Neural cell (in vitro differentiated cells): ENCODE measurements at regions not wholly inside any gene's neighbourhood (a gene's known extent, or its start where the extent isn't known, plus 50 kb on each side); places are given as distances from the start of the nearest gene placed in this dataset.

Experiments used
- H2AFZ ChIP-seq: fragments of 200-600, 300-800 bp; sonication (generic), shearing (Covaris generic); 2 replicates; pipeline ENCODE4 v1.6.0; 2014; ENCODE audit warnings: low read depth, mild to moderate bottlenecking, antibody characterized with exemption, low read length, moderate library complexity
- H3F3A ChIP-seq: fragments of 200-600 bp; shearing (Covaris generic); 2 replicates; pipeline ENCODE4 v1.6.1; 2016; ENCODE audit warnings: mild to moderate bottlenecking, moderate library complexity, mixed read lengths, antibody characterized with exemption, low read length; ENCODE audit not compliant: insufficient read depth, poor library complexity, severe bottlenecking
- H3K27ac ChIP-seq: fragments of 200-600, 300-800 bp; sonication (generic), shearing (Covaris generic); 2 replicates; pipeline ENCODE4 v1.5.1; 2014; ENCODE audit warnings: mild to moderate bottlenecking, low read length, moderate library complexity
- H3K27me3 ChIP-seq: fragments of 300-800, 200-600 bp; sonication (generic), shearing (Covaris generic); 2 replicates; pipeline ENCODE4 v1.6.0; 2014; ENCODE audit warnings: mild to moderate bottlenecking, low read depth, low read length, moderate library complexity; ENCODE audit not compliant: insufficient read depth
- H3K36me3 ChIP-seq: fragments of 300-800, 200-600 bp; sonication (generic), shearing (Covaris generic); 2 replicates; pipeline ENCODE4 v1.5.1; 2014; ENCODE audit warnings: mild to moderate bottlenecking, antibody characterized with exemption, low read length, moderate library complexity; ENCODE audit not compliant: insufficient read depth
- H3K4me2 ChIP-seq: fragments of 300-800, 200-600 bp; sonication (generic), shearing (Covaris generic); 2 replicates; pipeline ENCODE4 v1.6.0; 2014; ENCODE audit warnings: mild to moderate bottlenecking, low read length
- H3K4me3 ChIP-seq: fragments of 300-800, 200-600 bp; sonication (generic), shearing (Covaris generic); 2 replicates; pipeline ENCODE4 v1.5.1; 2014; ENCODE audit warnings: mild to moderate bottlenecking, low read length, moderate library complexity
- H3K79me2 ChIP-seq: fragments of 200-600 bp; shearing (Covaris generic); replicated peaks from 2 replicates; pipeline ENCODE4 v1.6.0; 2014; ENCODE audit warnings: mild to moderate bottlenecking, low read length, moderate library complexity; ENCODE audit not compliant: insufficient read depth
- H3K9ac ChIP-seq: fragments of 300-800, 200-600 bp; sonication (generic), shearing (Covaris generic); 2 replicates; pipeline ENCODE4 v1.6.1; 2016; ENCODE audit warnings: mild to moderate bottlenecking, low read length, mixed read lengths
- H3K9me2 ChIP-seq: fragments of 200-600 bp; shearing (Covaris generic); 2 replicates; pipeline ENCODE4 v1.6.1; 2016; ENCODE audit warnings: mild to moderate bottlenecking, low read length, mixed read lengths; ENCODE audit not compliant: insufficient read depth
- H3K9me3 ChIP-seq: fragments of 200-600, 300-800 bp; sonication (generic), shearing (Covaris generic); 2 replicates; pipeline ENCODE4 v1.6.1; 2016; ENCODE audit warnings: mild to moderate bottlenecking, mixed run types, low read length, moderate library complexity, mixed read lengths
- H4K20me1 ChIP-seq: fragments of 200-600 bp; shearing (Covaris generic); 2 replicates; pipeline ENCODE4 v1.6.1; 2016; ENCODE audit warnings: mild to moderate bottlenecking, mixed run types; ENCODE audit not compliant: insufficient read depth
- EP300 ChIP-seq: fragments of 450-650 bp; conservative IDR thresholded peaks from 2 replicates; pipeline ENCODE4 v1.6.1; 2014; ENCODE audit warnings: antibody characterized with exemption, mild to moderate bottlenecking, moderate library complexity; ENCODE audit not compliant: poor library complexity, severe bottlenecking
- EZH2 ChIP-seq: fragments of 200-600, 300-800 bp; shearing (Covaris generic), sonication (generic); IDR thresholded peaks from 2 replicates; pipeline ENCODE4 v1.6.1; 2014; ENCODE audit warnings: antibody characterized with exemption, low read length, borderline replicate concordance, mild to moderate bottlenecking; ENCODE audit not compliant: insufficient read depth, poor library complexity, severe bottlenecking
- MXI1 ChIP-seq: fragments of 450-650 bp; conservative IDR thresholded peaks from 2 replicates; pipeline ENCODE4 v1.6.1; 2014; ENCODE audit warnings: antibody characterized with exemption, mild to moderate bottlenecking; ENCODE audit not compliant: poor library complexity, severe bottlenecking
- POLR2AphosphoS5 ChIP-seq: IDR thresholded peaks from 2 replicates; pipeline ENCODE4 v1.6.1; 2012
- RAD21 ChIP-seq: fragments of 450-650 bp; conservative IDR thresholded peaks from 2 replicates; pipeline ENCODE4 v1.6.1; 2014; ENCODE audit warnings: antibody characterized with exemption, mild to moderate bottlenecking, moderate library complexity
- SMC3 ChIP-seq: fragments of 450-650 bp; conservative IDR thresholded peaks from 2 replicates; pipeline ENCODE4 v1.6.1; 2014; ENCODE audit warnings: antibody characterized with exemption, mild to moderate bottlenecking, moderate library complexity; ENCODE audit not compliant: poor library complexity
- TAF1 ChIP-seq: IDR thresholded peaks from 2 replicates; pipeline ENCODE4 v1.6.1; 2012; ENCODE audit warnings: low read depth
- TF ChIP-seq, protein P1 (sequence below): IDR thresholded peaks from 2 replicates; pipeline ENCODE4 v1.6.1; 2012; ENCODE audit warnings: borderline replicate concordance
- TF ChIP-seq, protein P2 (sequence below): fragments of 450-650 bp; IDR thresholded peaks from 2 replicates; pipeline ENCODE4 v1.5.1; 2014; ENCODE audit warnings: antibody characterized with exemption, mild to moderate bottlenecking, moderate library complexity; ENCODE audit not compliant: poor library complexity, severe bottlenecking

DNA sequence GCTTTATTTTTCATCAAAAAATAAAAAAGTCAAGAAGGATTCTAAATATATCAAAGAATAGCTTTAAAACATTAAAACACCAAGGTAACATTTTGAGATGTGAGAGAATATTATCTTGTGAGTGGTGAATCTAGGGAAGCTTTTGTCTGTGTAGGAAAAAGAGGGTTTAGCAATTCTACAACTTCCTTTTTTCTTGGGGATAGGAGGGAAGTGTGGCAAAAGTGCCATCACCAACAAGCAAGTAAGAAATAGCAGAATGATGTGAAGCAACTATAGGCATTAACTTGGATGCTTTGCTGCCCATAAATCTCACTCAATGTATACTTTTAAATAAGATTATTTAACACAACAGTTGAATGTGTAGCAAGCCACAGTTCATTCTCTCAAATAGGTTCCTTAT is 57.8 kb upstream of the SUCLG2 start:
- no peak overlapping the region for H3K4me3 ChIP-seq
- no peaks in the 10 kb centered on the region for H4K20me1 ChIP-seq
- no peak overlapping the region for H3K4me2 ChIP-seq
- no peak overlapping the region for H3K27ac ChIP-seq
- H3K27me3 ChIP-seq = no peaks in the 10 kb centered on the region
- no peak overlapping the region for H2AFZ ChIP-seq
- H3K9me3 ChIP-seq = no peaks in the 10 kb centered on the region
- TF ChIP-seq, protein P1, sequence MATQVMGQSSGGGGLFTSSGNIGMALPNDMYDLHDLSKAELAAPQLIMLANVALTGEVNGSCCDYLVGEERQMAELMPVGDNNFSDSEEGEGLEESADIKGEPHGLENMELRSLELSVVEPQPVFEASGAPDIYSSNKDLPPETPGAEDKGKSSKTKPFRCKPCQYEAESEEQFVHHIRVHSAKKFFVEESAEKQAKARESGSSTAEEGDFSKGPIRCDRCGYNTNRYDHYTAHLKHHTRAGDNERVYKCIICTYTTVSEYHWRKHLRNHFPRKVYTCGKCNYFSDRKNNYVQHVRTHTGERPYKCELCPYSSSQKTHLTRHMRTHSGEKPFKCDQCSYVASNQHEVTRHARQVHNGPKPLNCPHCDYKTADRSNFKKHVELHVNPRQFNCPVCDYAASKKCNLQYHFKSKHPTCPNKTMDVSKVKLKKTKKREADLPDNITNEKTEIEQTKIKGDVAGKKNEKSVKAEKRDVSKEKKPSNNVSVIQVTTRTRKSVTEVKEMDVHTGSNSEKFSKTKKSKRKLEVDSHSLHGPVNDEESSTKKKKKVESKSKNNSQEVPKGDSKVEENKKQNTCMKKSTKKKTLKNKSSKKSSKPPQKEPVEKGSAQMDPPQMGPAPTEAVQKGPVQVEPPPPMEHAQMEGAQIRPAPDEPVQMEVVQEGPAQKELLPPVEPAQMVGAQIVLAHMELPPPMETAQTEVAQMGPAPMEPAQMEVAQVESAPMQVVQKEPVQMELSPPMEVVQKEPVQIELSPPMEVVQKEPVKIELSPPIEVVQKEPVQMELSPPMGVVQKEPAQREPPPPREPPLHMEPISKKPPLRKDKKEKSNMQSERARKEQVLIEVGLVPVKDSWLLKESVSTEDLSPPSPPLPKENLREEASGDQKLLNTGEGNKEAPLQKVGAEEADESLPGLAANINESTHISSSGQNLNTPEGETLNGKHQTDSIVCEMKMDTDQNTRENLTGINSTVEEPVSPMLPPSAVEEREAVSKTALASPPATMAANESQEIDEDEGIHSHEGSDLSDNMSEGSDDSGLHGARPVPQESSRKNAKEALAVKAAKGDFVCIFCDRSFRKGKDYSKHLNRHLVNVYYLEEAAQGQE = no peak
- no peak for TF ChIP-seq POLR2AphosphoS5
- TF ChIP-seq TAF1 = no peak
- no peak for TF ChIP-seq RAD21
- no peak for TF ChIP-seq SMC3
- no peak for TF ChIP-seq EP300
- no peak for TF ChIP-seq MXI1
- TF ChIP-seq, protein P2, sequence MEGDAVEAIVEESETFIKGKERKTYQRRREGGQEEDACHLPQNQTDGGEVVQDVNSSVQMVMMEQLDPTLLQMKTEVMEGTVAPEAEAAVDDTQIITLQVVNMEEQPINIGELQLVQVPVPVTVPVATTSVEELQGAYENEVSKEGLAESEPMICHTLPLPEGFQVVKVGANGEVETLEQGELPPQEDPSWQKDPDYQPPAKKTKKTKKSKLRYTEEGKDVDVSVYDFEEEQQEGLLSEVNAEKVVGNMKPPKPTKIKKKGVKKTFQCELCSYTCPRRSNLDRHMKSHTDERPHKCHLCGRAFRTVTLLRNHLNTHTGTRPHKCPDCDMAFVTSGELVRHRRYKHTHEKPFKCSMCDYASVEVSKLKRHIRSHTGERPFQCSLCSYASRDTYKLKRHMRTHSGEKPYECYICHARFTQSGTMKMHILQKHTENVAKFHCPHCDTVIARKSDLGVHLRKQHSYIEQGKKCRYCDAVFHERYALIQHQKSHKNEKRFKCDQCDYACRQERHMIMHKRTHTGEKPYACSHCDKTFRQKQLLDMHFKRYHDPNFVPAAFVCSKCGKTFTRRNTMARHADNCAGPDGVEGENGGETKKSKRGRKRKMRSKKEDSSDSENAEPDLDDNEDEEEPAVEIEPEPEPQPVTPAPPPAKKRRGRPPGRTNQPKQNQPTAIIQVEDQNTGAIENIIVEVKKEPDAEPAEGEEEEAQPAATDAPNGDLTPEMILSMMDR = no peak
- no peak overlapping the region for H3K9ac ChIP-seq
- no peaks in the 10 kb centered on the region for H3F3A ChIP-seq
- no peaks in the 10 kb centered on the region for H3K36me3 ChIP-seq
- H3K79me2 ChIP-seq = no peaks in the 10 kb centered on the region
- no peaks in the 10 kb centered on the region for H3K9me2 ChIP-seq

DNA sequence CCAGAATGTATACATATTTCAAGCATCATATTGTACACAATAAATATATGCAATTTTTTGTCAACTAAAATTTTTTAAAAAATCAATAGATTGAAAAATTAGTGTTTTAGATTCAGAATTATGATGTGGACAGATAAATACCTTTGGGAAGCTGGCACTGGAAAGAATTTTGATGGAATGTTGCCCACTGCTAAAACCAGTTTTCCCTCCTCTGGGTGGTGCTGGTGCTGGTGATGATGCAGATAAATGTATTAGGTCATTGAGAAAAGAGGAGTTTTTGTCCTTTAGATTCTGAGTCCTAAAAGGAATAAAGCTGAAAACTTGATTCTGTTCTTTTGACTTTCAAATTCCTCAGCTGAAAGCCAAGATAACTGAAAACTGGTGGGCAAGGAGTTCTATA is 56.0 kb upstream of the SUCLG2 start:
- Histone ChIP-seq H4K20me1 (no peaks in the 10 kb centered on the region), H3K4me2 (no peak overlapping the region), H3K36me3 (no peaks in the 10 kb centered on the region), H3K79me2 (no peaks in the 10 kb centered on the region), H3K27ac (no peak overlapping the region), H3K27me3 (no peaks in the 10 kb centered on the region), H3K9me2 (no peaks in the 10 kb centered on the region), H3K9ac (no peak overlapping the region), H3F3A (no peaks in the 10 kb centered on the region), H3K9me3 (no peaks in the 10 kb centered on the region), H2AFZ (no peak overlapping the region), H3K4me3 (no peak overlapping the region)
- TF ChIP-seq, protein P1 = no peak
- TF ChIP-seq POLR2AphosphoS5 = no peak
- no peak for TF ChIP-seq SMC3
- TF ChIP-seq, protein P2 = no peak
- TF ChIP-seq TAF1 = no peak
- TF ChIP-seq EP300 = no peak
- no peak for TF ChIP-seq EZH2
- no peak for TF ChIP-seq MXI1
- no peak for TF ChIP-seq RAD21
